KBM-7 (cell line): ENCODE measurements at regions not wholly inside any gene's neighbourhood (a gene's known extent, or its start where the extent isn't known, plus 50 kb on each side); places are given as distances from the start of the nearest gene placed in this dataset.

Experiments used
- DNase-seq: peaks from one replicate; pipeline ENCODE4 v3.0.0-alpha.2; 2015
- in situ Hi-C: fragments of 300-500 bp; cut with MboI; formaldehyde crosslinking; loops from 2 replicates; pipeline ENCODE4 v1.14.3; 2020; ENCODE audit warnings: low sequenced_read_pairs, low pct_unique_long_range_greater_than_20kb, mixed read lengths

DNA sequence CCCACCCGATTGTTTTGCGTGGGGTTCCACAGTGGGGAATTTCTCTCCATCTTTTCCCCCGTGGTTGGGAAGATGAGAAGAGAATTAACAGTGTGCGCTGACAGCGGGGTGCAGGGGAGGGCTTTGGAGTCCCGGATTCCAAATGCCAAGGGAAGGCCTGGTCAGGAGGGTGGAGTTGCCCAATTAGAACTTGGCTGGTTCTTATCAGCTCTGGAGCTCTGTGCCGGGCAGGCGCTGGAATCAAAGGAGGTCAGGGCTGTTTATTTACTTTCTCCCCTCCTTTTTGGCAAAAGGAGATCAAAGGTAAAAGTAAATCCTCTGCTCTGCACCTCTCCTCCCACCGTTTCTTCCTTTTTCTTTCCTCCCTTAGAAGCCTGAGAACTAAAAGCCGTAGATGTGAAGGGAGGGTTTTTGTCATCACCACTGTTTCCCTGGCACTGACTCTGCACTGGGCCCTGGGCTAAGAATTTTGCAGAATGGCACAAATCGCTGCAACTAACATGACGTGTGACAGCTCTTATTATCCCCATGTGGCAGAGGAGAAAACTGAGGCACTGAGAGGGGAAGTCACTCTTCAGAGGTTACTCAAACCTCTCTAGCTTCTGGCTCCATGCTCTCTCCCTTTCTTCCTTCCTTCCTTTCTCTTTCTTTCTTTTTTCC is 95.2 kb upstream of the ZNF716 start:
- in situ Hi-C loops: no loop called here
- no peak for DNase-seq

GRCh38 chr7:57361406-57361805 is 88.6 kb upstream of the ZNF716 start:
- DNase-seq: no peak
- in situ Hi-C loops: no loop called here

DNA sequence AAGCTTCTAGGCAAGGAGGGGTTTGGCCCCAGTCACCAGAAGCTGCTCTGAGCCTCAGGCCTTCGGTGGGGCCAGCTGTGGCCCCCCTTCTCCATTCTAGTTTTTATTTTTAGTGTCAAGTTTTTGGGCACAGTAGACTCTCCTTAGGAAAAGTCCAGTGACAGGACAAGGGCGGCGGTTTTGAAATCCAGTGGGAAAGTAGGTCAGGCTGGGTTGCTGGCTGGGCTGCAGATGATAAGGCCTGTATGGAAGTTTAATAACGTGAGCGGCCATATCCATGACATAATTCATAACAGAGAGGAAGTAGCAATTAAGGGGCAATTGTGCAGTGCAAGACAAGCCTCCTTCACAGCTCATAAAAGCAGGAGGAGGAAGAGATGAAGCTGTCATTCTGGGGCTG is 87.1 kb upstream of the ZNF716 start:
- in situ Hi-C loops: no loop called here
- DNase-seq: no peak

GRCh38 chr7:57363321-57363720 is 86.7 kb upstream of the ZNF716 start:
- DNase-seq: no peak
- in situ Hi-C loops: no loop called here

GRCh38 chr7:57364933-57365710 is 84.9 kb upstream of the ZNF716 start:
- no peak for DNase-seq

DNA sequence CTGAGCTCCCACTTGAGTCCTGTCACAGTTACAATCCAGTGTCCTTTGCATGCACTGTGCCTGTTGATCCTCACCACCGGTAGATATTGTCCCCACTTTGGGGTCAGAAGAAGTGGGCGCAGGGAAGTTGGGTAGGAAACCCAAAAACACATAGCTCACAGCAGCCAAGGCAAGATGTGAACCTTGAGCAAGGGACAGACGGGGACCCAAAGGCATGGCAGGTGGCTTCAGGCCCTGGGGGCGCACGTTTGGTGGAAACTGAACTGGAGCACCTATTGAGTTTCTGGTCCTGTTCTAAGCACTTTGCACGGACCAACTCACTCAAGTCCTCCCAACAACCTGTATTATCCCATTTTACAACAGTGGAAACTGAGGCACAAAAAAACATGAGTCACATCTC is 82.8 kb upstream of the ZNF716 start:
- in situ Hi-C loops: no loop called here
- DNase-seq: no peak

More at GRCh38 chr7:57364933-57365710, 84.9 kb upstream of the ZNF716 start:
- in situ Hi-C loops: no loop called here

DNA sequence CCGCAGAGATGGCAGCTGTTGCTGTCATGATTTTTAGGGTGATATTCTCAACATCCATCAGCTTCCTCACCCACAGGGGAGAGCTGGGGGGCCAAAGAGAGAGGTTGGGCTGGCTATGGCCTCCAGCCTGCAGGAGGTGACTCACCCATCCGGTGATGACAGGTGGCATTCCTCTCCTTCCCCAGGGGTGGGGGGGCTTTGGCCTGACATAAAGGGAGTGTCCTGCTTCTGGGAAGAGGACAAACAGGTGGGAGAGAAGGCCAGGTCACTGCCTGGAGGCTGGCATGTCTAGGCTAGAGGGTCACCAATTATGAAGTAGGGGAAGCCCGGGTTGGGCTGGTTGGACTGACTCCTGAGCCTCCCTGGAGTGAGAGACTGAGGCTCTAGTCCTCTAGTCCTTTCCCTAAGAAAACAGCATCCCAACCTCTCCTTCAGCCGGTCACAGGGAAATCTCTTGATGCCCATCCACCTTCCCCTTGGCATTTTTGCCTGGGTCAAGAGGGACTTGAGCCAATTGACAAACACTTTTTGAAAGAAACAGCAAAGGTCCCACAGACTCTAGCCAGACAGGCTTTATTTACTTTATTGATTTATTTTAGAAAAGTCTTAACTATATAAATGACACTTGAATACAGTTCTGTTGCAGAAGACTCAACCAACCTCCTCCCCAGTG is 79.8 kb upstream of the ZNF716 start:
- in situ Hi-C loops: no loop called here
- DNase-seq: no peak

DNA sequence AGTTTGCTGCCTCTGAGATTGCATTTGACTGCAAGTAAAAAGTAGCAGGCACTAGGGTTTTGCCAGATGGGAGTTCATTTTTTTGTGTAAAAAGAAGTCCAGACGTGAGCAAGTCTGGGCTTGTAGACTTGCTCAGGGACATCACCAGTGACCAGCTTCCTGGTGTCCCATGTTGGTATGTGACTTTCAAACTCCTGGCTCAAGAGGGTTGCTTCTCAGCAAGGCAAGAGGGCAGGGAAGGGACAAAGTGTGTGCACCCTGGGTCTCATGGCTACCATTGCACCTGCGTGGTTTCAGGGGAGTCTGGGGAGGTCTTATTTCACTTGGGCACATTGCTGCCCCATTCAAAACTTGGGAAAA is 79.3 kb upstream of the ZNF716 start:
- no peak for DNase-seq
- in situ Hi-C loops: no loop called here

GRCh38 chr7:57375783-57376182 is 74.2 kb upstream of the ZNF716 start:
- no peak for DNase-seq
- in situ Hi-C loops: no loop called here

DNA sequence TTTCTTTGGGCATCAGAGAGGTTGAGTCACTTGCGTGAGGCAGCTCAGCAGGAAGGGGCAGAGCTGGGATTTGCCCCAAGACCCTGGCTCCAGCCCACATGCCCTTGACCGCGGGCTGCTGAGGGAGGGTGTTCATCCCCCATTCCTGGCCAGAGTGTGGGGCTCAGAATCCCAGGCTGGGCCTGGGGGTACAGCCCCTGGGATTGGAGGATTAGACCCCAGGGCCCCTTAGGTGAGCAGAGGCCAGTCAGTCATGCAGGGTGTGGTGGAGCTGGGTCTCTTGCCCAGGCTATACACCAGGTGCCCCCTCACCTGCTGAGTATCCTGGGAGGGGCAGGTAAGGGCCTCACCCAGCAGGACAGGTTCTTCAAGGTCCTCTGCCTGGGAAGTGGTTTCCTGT is 68.4 kb upstream of the ZNF716 start:
- no peak for DNase-seq
- in situ Hi-C loops: no loop called here

GRCh38 chr7:57384380-57384779 is 65.6 kb upstream of the ZNF716 start:
- no peak for DNase-seq
- in situ Hi-C loops: no loop called here

DNA sequence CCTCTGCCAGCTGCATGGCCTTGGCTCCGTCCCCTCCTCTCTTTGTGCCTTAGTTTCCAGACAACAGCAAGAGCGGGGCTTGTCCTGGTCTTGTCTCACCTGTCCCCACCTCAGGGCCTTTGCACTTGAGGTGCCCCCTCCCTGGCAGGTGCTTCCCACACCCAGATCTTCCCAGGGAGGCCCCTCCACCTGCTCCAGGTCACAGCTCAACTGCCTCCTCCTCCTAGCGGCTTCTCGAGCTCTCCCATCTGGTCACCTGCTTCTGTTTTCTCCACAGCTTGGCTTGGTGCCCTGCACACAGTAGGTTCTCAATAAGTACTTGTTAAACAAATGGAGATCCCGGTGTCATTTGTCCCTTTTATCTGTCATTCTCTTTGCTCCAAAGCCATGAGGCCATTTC is 64.3 kb upstream of the ZNF716 start:
- in situ Hi-C loops: no loop called here
- no peak for DNase-seq

DNA sequence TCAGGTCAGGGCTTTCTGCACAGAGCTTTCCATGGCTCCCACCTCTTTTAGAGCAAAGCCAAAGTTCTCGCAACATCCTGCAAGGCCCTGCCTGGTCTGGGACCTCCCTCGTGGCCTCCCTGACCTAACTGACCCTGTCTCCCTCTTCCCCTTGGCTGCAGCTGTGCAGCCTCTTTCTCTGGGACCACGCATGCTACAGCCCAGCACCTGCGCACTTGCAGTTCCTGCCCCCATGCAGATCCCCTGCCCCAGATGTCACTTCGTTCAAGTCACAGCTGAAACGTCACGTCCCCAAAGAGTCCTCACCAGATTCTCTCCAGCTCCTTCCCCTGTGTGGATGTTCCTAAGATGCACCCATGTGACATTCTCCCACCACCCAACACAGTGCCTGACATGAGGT is 61.2 kb upstream of the ZNF716 start:
- in situ Hi-C loops: no loop called here
- DNase-seq: no peak

- in situ Hi-C loops: no loop called here
- no peak for DNase-seq
Measured at GRCh38 chr7:57398548-57398947, 51.4 kb upstream of the ZNF716 start.

DNA sequence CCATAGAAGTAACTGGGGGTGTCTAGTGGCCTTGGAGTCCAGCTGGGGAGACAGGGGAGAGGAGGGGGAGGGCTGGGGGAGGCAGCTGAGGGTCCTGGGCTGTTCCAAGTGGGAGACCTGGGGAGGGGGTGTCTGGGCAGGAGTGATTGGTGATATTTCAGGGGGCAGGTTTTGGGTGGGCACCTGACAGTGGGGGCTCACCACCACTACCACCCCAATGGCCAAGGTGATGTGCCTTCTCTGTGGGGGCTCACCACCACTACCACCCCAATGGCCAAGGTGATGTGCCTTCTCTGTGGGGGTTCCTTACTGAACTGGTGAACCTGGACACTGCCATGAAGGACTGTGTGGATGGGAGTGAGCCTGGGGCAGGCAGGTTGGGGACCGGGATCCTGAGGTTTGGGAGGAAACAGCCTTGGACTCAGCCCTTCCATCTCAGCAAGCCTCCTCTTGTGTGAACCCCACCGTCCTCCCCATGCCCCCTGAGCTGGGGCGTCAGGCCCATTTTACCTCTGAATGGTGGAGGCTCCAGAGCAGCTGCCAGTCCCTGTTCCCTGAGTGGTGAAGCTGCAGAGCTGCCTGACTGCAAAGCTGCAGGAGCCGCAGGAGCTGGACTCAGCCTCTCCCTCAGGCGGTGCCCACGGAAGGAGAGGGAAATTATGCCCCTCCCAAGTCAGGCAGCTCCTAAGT is 50.6 kb upstream of the ZNF716 start:
- DNase-seq: no peak
- in situ Hi-C loops: no loop called here

DNA sequence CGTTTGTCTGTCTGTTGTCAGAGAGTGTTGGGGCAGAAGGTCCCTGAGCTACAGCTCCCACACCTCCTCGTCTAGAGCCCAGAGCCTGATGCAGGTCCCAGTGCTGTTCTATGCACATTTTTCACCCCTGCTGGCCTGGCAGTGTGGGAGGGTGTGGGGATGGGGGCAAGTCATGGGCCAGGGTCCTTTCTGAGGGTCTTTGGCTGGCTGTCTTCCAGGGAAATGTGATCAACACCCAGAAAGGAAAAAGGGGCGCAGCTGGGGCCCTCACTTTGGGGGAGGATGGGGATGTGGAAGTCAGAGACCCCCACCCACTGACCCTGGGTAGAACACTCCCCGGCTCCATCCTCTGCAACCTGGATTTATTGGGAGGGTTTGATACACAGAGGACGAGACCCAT is 50.0 kb upstream of the ZNF716 start:
- in situ Hi-C loops: no loop called here
- DNase-seq: no peak
